Embryonic facial prominence (tissue), 1 donor: ENCODE measurements at regions not wholly inside any gene's neighbourhood (a gene's known extent, or its start where the extent isn't known, plus 50 kb on each side); places are given as distances from the start of the nearest gene placed in this dataset.

Experiments used
- DNase-seq: peaks from one replicate; pipeline ENCODE4 v3.0.0-alpha.2; 2016; ENCODE audit errors: extremely low spot score

DNA sequence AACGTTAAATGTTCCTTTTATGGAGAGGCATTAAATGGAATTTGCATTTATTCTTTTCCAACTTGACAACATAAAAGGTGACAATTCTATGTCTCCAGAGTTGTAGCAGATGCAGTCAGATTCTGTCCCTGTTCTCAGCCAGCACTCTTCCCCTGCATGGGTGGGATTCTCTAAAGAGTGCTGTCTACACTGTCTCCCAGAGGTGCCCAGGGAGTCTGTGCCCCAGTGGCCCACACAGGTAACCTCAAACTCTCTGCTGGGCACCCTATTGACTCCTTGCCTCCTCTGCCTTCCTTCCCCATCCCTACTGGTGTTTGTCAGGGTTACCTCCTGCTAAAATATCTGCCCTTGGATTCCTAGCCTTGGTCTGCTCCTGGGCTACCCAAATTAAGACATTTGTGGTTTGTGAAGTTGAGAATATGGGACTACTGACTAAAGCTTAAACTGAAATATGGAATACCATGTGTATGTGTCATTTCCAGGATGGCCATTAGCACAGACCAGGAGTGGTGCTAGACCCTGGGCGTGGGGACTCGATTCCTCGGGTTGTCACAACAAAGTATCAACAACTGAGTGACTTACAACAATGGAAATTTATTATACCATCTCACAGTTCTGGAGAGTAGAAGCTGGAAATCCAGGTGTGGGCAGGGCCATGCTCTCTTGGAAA is 284.7 kb downstream of the CDH26 start:
- DNase-seq = no peak

DNA sequence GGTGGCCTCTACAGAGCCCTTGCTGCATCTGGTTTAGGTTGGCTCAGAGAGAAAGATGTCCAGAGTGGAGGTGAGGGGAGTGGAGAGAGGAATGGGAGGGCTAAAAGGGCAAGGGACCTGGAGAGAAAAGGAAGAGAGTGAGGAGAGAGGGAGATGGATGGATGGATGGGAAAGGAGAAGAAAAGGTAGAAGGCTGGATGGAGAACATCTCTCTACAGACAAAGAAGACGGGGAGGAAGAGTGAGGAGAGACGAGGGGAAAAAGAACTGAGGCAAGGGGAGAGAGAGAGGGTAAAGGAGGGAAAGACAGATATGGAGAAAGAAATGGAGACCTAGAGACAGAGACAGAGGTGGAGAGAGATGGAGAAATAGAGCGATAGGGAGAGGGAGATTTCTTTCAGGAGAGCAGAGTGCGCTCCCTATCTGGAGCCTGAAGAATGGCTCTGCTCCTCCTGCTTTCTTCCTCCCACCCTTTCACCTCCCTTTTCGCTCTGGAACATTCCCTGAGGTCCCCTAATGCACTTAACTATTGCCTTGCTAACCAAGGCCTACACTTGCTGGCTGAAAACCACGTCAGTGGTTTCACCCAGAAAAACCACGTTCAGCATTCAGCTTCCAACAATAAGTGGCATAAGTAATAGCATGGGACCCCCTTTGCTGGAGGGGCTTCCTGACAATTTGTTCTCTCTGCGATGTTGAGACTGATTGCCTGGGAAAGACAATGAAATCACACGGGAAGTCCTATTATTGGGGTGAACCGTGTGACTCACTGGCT is 286.3 kb downstream of the CDH26 start:
- DNase-seq = no peak

DNA sequence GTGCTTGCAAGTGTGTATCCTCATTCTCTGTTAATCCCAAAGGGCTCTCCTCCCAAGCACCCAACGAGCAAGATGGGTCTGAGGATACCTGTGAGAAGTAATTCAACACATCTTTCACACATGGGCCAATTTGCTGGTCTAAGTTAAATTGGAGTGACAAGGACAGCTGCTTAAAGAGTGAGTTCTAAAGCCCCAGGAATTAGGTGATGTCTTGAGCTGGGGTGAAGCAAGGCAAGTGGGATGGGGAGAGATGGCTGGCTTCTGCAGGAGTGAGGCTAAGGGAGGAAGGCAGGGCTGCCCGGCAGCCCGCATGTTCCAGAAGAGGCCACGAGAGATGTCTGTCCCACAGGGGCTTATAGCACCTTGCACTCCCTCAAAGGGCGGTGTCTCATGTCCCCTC is 288.5 kb downstream of the CDH26 start:
- no peak for DNase-seq

DNA sequence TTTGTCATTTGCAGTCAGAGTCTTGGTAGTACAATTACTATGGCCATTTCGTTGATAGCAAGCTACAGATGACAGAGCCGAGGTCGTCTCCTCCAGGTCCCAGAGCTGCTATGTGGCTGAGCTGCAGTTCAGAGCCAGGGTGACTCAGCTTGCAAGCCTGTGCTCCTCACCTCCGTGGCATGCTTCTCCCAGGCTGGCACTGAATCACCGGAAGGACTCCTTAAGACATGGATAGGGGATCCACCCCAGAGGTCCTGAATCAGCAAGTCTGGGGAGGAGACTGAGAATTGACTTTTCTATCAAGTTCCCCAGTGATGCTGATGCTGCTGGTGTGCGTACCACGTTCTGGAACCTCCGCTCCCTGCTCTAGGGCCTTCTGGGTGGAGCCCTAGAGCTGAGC is 291.2 kb downstream of the CDH26 start:
- DNase-seq = no peak

DNA sequence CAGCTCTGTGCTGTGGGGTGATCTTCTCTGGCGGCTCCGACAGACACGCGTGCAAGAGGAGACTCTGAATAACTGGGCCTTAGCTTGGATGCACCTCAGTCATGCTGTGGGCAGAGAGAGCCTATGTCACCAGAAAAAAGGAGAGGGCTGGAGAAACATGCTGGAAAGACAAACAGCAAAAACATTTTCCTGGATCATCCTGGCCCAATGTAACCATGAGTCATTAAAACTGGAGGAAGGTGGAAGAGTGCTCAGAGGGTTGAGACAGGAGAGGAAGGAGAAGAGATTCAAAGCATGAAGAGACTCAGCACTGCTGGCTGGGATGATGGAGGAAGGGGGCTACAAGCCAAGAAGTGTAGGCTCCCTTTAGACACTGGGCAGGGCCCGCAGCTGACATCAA is 292.0 kb downstream of the CDH26 start:
- DNase-seq = no peak

DNA sequence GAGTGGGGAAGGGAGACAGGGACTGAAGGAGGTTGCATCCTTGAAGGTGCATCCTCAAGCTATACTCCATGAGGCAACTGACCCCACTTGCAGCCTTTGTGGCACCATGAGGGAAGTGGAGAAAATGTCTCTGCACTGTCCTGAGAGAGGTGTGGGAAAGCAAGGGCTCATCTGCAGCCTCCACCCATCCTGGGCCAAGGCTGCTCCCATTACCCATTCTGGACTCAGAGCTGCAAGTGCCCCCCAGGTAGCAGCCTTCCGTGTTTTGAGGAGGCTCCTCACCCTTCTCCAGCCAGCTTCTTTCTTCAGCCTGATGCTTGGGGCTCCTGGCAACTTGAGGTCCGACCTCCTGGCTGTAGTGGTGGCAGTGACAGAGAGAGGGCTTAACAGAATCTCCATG is 294.6 kb downstream of the CDH26 start:
- no peak for DNase-seq

DNA sequence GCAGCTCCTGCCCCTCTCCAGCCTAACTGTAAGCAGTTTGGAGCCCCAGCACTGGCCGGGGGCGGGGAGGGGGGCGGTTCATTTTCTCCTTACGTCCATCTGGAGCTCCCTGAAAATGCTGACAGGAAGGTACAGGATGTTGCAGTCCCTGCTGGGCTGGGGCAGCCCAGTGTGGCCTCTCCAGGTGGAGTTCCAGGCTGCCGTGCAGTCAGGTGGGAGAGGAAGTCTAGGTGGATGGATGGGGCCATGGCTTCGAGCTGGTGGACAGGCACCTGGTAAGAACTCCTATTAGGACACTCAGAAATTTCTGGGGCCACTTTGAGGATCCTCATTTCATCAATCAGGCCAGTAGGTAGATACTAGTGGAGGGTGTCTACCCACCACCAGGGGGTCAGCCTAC is 295.2 kb downstream of the CDH26 start:
- no peak for DNase-seq

DNA sequence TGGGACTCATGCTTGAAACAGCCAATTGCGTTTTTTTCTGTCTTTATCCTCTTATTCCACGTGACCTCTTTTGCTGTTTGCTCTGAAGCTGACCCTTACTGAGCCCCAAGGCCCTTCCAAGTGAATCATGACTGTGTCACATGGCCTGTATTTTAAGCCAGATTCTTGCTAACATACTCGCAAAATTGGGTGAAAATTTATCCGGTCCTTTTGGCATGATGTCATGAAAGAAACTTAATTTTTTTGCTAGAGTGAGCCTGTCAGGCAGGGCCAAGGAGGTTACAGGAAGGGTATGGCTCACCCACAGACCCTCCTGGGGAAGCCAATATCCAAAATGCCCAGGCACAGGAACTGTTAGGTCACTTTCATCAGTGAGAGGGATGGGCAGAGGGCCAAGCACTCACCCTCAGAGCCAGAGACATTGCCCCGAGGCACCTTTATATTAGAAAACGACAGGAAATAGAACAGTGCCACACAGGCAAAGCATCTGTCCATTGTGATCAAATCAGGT is 296.7 kb downstream of the CDH26 start:
- DNase-seq = no peak

DNA sequence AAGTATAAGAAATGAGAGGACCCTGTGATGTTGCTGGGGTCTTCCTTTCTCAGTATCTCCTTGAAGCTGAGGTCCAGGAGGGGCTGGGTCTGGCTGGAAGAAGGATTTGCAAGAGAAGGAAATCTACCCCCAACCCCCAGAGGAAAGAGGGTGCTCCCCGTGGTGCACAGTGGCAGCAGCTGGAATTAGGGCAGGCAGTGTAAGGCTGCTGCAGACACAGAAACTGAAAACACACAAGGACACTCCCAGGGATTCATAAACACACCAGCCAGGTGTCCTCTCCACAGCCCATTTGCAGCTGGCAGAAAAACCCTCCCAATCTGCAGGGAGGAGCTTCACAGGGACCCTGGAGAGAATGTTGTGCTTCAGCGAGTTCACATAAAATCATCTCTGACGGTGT is 297.2 kb downstream of the CDH26 start:
- DNase-seq = no peak

DNA sequence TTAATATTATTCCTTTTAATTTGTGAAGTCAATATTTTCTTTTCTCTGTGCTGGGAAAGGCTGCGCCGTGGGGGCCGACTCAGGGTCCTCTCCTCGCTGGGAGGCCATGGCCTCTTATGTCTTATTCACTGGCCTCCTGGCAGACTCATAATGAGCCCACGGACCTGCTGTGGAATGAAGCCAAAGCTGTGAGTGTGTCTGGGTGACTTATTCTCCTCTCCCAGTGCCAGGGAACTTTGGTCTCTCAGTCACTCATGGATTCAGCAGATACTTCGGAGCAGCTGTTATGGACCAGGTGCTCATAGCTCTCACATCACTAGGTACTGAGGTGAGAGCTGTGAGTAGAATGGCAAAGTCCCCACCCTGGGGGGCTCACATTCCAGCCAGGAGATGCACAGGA is 297.6 kb downstream of the CDH26 start:
- DNase-seq = no peak

DNA sequence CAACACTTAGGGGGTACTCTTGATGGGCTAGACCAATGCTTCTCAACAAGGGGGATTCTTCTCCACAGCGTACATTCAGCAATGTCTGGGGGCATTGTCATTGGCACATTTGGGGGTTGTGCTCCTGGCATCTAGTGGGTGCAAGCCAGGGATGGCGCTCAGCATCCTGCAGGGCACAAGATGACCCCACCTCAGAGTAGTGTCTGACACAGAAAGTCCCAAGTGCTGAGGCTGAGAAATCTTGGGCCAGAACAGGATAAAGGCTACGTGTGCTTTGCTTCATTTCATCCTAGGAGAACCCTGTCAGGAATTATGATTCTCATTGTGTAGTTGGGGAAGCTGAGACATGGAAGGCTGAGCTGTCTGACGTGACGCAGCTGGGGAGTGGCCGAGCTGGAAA is 298.6 kb downstream of the CDH26 start:
- DNase-seq = no peak

DNA sequence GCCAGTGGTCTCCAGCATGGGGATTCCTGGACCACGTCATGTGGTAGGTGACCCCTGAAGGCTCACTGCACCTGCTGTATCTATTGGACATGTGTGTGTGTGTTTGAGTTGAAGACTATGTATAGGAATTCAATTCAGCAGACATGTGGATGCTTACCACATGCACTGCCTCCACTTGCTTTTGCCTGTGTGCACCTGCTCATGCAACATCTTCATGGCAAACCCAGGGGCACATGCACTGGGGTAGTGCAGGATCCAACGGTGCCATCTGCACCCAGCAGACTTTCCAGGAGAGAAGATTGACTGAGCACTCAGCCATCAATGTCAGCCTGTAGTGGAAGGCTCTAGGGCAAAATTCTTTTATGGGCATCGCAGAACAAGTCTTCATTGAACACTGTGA is 299.4 kb downstream of the CDH26 start:
- DNase-seq = no peak

DNA sequence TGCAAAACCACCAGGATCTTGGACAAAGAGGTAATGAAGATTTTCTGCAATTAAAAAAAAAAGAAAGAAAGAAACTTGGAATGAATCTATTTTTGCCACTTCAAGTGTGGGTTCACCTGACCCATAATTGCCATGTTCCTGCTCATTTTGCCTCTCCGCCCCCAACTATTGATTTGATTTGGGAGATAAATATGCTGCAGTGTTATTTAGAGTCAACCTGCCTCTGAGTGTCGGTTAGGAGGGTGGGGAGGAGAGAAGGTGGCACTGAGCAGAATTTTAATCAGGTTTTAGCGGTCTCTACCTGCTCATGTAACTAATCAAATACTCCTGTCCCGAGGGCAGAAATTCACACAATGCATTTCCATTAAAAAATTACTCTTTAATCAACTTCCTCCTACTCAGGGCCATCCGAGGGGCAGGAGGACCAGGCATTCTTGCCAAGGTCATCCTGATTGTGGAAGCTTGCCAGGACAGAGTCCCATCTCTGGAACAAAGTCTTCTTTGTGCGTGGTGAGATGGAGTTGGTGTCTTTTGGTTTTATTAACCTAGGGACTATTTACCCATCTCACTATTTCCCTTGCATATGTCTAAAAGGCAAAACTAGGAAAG is 300.1 kb downstream of the CDH26 start:
- DNase-seq = no peak

DNA sequence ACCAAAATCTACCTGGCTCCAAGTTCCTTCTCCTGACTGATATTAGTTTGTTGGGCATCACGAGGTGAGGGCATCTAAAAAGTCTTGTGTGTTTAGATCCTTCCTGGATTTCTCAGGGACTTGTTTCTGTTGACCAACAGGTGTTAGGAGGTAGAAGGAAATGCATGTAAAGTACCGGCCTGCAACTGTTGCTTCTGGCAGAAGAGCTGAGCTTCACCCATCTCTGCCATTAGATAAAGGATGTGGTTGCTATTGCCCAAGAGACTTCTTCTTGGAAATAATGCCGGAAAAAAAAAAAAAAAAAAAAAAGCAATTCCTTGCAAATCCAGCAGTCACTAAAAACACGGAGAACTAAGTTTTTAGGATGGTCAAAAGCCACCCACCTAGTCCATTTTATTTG is 303.1 kb downstream of the CDH26 start:
- no peak for DNase-seq

DNA sequence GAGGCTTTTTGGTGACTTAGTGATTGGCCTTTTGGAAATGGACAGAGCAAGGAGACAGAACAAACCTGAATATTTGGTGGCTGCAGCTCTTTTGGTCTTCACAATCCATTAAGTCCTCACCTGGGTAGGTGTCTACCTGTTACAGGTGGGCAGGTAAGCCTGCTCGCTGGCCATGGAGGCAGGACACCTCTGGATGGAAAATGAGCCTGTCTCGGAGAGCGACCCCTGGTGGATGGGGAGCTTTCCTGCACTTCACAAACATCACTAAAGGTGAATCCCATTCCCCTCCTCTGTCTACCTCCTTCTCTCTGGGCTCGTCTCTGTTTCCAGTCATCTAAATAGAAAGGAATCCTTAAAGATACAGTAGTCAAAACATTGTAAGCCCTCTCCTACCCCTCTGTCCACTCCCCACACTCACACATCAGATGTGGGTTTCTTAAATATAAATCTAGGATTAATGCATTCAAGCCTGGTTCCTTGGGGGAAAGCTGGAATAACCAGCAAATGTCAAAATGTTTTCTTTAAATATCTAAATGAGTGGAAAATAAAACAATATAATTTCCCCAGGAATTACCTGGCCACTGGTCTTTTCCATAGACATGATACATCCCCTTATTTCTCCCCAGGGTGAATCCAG is 304.9 kb downstream of the CDH26 start:
- DNase-seq = no peak

DNA sequence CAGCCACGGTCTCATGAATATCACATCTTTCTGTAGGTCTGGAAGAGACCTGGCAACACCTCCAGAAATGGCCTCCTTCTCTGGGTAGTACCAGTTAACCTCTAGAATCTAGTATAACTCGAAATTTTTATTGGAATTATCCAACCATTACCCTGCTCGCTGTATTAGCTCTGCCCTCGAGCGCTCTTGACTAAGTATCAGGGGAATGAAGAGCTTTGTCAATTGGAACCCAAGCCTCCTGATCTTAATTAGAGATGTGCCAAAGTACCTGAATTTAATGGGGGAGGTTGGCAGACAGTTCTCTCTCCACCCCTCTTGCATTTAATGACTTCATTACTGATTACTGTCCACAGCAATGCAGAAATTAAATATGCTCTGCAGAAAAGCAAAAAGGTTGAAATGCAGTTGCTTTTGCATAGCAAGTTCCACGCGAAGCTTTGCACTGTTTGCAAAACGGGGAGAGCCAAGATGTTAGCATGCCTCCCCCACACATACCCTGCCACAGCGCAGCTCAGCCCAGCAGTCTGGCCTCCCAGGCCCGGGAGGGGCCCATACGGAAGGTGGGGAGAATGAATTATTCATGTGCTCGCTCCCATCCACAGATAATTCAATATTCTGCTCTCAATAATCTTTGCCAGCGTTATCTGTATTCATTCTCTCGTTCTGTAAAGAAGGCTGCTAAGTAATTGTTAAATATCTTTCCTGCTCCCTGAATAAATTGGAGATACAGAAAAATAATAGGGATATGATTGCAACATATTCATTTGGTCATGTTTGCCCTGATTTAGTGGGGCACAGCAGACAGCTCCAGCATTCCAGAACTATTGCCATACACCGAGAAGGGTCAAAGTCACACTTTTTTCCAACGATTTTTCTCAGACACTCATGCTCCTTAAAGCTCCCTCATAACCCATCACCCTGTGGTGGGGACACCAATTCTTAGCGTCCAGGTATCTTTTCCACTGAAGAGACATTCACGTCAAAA is 305.8 kb downstream of the CDH26 start:
- no peak for DNase-seq

DNA sequence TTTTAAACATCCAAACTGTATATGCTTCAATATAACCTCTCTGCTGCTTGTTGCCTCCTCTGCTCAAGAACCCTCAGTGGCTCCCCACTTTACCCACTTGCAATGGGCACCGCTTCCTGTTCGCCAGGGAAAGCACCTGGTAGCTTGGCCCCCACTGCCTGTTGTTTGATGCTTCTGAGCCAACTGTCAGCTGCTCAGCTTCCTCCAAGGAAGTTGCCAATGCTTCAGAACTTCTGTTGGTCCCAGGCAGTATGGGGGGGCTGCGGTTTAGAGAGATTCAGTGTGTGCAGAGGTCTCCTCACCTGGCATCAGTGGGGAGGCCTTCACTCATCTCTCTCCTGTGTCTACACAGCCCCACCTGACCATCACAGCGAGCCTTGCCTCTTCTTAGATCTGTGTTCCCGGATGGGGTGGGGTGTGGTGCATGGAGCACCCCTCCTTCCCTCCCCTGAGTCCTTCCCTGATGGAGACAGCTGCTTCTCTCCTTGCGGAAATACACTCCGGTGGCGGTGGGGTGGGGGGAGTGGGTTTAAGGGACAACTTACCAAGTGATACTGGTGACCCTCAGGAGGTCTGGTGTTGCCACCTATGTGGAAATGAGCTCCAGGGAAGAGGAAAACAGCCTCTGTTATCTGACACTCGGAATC is 308.1 kb downstream of the CDH26 start:
- no peak for DNase-seq

DNA sequence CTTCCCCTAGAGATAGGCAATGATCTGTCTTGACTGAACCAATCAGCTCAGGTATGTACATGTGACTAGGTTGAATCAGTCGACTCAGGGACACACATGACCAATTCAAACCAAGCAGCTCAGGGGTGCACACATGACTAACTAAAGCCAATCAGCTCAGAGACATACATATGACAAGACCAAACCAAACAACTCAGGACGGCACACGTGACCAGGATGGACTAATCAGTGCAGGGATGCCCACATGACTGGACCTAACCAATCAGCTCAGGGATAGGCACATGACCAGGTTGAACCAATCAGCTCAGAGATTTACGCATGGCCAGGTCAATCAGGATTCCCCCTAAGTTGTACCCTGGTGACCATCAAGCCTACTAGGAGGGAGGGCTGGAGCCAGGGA is 310.3 kb downstream of the CDH26 start:
- DNase-seq = no peak

DNA sequence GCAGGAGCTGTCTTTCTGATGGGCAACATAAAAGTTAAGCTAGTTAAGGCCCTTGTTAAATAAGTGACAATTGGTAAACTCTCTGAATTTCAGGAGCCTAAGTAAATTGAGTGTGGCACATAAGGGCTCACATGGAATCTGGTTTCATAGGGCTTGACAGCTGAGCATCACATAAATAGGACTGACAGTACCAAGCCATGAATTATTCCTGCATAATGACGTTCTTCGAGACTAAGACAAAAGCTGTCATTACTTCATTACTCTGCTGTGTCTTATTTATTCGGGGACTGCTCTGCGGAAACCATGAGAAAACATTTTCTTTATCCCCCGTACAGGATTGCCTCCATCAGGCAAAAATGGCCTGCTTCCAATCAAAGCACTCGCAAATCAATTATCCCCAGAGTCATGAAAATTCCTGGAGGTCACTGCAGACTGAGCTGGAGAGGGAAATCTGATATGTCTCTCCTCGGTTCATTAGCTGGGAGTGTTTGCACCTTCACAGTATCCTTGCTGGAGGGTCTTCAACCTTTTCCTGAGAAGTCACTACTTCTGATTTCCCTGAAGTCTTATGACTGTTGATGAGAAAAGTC is 311.4 kb downstream of the CDH26 start:
- no peak for DNase-seq

DNA sequence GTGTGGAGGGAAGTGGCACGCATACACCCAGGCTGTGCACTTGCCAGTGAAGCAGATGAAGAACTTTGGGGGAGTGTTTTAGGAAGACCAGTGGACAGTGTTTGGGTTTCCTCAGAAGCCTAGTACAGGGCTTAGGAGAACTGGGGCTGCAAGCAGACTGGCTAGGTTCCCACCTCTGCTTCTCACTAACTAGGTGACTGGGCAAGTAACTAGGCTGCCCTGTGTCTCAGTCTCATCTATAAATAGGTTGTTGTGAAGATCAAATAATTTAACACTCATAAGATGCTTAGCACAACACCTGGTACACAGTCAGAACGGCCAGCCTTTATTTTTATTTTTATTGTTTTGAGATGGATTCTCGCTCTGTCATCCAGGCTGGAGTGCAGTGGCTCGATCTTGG is 312.1 kb downstream of the CDH26 start:
- DNase-seq = no peak
